BJ (cell line): ENCODE measurements at regions not wholly inside any gene's neighbourhood (a gene's known extent, or its start where the extent isn't known, plus 50 kb on each side); places are given as distances from the start of the nearest gene placed in this dataset.

Experiments
- CTCF ChIA-PET: fragments of 350-600 bp; formaldehyde crosslinking; extraction: SDS; loops from one replicate; lab custom pipeline; 2021; ENCODE audit warnings: antibody characterized with exemption, inconsistent platforms; lab: Yijun Ruan, JAX
- POLR2A ChIA-PET: fragments of 300-600 bp; sonication (Branson Sonifier 250); formaldehyde crosslinking; extraction: SDS; loops from one replicate; lab custom pipeline; 2021; ENCODE audit warnings: antibody characterized with exemption; lab: Charles Lee
- DNase-seq: peaks from one replicate; pipeline ENCODE4 v3.0.0-alpha.2; 2011; ENCODE audit warnings: low read depth
- H3K27me3 ChIP-seq: 2 replicates; pipeline ENCODE4 v1.6.0; 2011; ENCODE audit warnings: low read length; ENCODE audit not compliant: control insufficient read depth, insufficient read depth
- H3K36me3 ChIP-seq: 2 replicates; pipeline ENCODE4 v1.5.1; 2011; ENCODE audit warnings: low read length; ENCODE audit not compliant: control insufficient read depth, insufficient read depth
- H3K4me3 ChIP-seq: 2 replicates; pipeline ENCODE4 v1.5.1; 2011; ENCODE audit warnings: low read depth, mild to moderate bottlenecking, control low read depth, low read length
- TF ChIP-seq, protein P1 (sequence below): IDR thresholded peaks from 2 replicates; pipeline ENCODE4 v1.5.1; 2011; ENCODE audit warnings: low read depth, mild to moderate bottlenecking, control low read depth, inconsistent platforms, low read length, moderate library complexity; ENCODE audit not compliant: insufficient read depth

DNA sequence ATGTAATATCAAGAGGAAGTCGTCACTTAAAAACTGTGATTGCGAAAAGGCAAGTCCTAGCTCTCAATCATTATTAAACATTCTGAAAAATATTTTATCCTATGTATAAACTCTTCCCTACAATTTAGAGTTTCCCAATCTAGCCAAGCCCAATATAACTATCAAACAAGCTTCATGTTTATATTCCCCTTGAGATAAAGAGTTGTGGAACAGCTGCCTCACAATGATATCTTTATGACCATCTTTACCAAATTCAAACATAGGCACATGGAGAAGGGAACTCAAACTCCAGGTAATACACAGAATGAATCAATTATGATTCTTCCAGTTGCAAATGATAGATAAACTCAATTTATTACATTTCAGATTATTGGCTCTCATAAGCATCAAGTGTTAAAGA, 1468.7 kb downstream of the EFNA5 start:
- no peak for DNase-seq
- CTCF ChIA-PET: no interaction called here

DNA sequence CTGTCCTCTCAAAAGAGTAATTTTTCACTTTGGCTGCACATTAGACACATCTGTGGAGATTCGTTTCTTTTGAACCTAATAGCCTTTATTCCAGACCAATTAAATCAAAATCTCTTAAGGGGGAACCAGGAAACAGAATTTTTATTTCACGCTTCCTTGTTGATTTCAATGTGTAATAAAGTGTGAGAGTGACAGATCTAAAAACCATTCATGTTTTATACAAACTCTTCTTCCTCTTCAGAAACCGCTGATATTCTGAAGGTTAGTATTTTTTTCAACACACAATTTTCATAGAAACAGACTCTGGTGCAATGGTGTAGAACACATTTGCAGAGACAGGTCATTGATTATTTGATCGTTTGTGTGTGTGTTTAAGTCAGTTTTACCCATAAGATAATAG, 1469.8 kb downstream of the EFNA5 start:
- no peak for DNase-seq
- Histone ChIP-seq H3K36me3 (no peaks in the 10 kb centered on the region), H3K4me3 (no peak overlapping the region), H3K27me3 (no peaks in the 10 kb centered on the region)
- TF ChIP-seq, protein P1, sequence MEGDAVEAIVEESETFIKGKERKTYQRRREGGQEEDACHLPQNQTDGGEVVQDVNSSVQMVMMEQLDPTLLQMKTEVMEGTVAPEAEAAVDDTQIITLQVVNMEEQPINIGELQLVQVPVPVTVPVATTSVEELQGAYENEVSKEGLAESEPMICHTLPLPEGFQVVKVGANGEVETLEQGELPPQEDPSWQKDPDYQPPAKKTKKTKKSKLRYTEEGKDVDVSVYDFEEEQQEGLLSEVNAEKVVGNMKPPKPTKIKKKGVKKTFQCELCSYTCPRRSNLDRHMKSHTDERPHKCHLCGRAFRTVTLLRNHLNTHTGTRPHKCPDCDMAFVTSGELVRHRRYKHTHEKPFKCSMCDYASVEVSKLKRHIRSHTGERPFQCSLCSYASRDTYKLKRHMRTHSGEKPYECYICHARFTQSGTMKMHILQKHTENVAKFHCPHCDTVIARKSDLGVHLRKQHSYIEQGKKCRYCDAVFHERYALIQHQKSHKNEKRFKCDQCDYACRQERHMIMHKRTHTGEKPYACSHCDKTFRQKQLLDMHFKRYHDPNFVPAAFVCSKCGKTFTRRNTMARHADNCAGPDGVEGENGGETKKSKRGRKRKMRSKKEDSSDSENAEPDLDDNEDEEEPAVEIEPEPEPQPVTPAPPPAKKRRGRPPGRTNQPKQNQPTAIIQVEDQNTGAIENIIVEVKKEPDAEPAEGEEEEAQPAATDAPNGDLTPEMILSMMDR: no peak
- ChIA-PET POLR2A (no interaction called here), CTCF (no interaction called here)

More for the DNA sequence above, 1468.7 kb downstream of the EFNA5 start:
- Histone ChIP-seq H3K36me3 (no peaks in the 10 kb centered on the region), H3K4me3 (no peak overlapping the region), H3K27me3 (no peaks in the 10 kb centered on the region)
- POLR2A ChIA-PET: no interaction called here
- TF ChIP-seq, protein P1: no peak

DNA sequence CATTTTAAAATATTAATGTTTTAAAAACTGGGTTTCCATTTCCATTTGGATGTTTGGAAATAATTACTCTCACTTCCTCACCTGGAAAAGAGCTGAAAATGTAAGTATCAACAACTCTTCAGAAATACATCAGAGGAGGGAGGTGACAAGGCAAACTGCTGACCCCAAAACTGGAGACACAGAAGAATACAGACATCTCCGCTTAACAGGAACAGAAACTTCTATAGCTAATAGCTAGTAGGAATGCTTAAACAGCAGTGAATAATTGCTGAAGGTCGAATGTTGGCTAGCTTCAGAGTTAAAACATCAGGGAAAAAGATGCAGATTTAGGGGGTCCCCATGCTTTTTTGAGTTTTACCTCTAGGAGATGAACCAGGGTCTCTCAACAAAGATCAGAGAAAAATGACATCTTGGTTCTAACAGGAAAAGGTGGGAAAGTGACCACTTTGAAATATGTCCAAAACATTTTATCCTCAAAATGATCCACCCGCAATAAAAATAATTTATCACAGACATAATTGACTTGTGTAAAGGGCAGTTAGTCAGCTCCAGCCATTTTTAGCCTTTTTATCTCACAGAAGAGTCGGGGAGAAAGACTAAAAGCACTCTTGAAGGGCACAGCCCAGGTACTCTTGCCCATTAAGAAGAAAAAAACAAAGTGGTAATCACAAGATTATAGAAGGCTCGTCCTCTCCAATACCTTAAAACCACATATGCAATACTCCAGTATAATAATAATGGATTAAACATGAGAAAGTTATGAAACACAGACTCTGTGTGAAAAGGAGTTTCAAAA, 1474.9 kb downstream of the EFNA5 start:
- ChIA-PET CTCF (no interaction called here), POLR2A (no interaction called here)
- TF ChIP-seq, protein P1: no peak
- Histone ChIP-seq H3K4me3 (no peak overlapping the region), H3K36me3 (no peaks in the 10 kb centered on the region), H3K27me3 (no peaks in the 10 kb centered on the region)
- no peak for DNase-seq

DNA sequence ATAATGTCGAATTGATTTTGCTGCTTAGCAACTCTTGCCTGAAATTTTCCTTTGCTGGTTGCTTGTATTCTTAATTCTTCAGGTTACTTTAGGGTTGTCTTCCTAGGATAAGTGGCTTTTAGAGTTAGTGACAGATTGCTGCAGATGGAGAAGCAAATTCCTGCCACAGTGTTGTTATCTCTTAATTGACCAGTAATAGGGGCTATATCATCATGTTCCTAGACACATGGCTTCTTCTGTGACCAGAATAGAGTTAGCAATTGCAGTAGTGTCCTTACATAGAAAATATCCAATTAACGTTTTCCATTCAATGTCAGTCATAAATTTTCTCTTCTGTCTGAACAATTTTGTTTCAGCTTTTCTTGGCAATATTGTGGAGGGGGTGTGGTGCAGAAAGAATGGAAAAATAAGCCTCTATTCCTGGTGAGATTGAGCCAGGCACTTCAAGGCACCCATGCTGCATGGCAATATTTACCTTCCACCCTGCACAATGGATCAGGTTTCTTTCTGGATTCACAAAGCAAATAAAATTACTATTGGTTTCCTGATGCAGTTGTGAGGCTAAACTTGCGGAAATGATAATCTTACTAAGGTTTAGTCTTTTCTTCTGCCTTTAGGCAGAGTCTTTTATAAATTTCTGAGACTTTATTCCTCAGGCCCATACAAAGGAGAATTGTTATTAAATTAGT, 1481.5 kb downstream of the EFNA5 start:
- Histone ChIP-seq H3K4me3 (no peak overlapping the region), H3K36me3 (no peaks in the 10 kb centered on the region), H3K27me3 (no peaks in the 10 kb centered on the region)
- POLR2A ChIA-PET: no interaction called here
- CTCF ChIA-PET: no interaction called here
- no peak for DNase-seq
- TF ChIP-seq, protein P1: no peak

DNA sequence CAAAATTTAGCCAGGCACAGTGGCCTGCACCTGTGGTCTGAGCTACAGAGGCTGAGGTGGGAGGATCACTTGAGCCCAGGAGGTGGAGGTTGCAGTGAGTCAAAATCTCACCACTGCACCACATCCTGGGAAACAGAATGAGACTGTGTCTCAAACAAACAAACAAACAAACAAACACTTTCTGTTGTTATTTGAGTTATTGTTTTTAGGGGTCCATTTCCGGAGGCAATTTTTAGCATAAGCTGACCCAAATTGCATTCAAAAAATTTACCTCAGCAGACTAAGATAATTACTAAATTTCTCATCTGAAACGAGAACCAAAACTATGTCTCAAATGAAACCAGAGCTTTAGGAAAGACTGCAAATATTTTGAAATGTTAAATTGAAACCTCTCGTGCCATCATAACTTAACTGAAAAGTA, 1485.1 kb downstream of the EFNA5 start:
- H3K36me3 ChIP-seq: no peaks in the 10 kb centered on the region
- TF ChIP-seq, protein P1: no peak
- DNase-seq: no peak

More for the DNA sequence above, 1485.1 kb downstream of the EFNA5 start:
- no peak overlapping the region for H3K4me3 ChIP-seq
- ChIA-PET POLR2A (no interaction called here), CTCF (no interaction called here)
- H3K27me3 ChIP-seq: no peaks in the 10 kb centered on the region
